Spinal cord (tissue), 9 donors: ENCODE measurements at regions not wholly inside any gene's neighbourhood (a gene's known extent, or its start where the extent isn't known, plus 50 kb on each side); places are given as distances from the start of the nearest gene placed in this dataset.
A peak's percentile ranks its signal among the peaks of the same experiment; 100 is the strongest.

ENCODE experiments used
- DNase-seq, 6 donors: peaks; one replicate each; pipeline versions ENCODE4 v3.0.0 to v3.0.0-alpha.2; 2013 to 2015; ENCODE audit warnings: low spot score in 6 of 6, low read depth in 4 of 6
- H3K27ac ChIP-seq: one replicate; pipeline ENCODE4 v1.5.1; 2013; ENCODE audit warnings: low read depth, low read length, control low read depth
- H3K27me3 ChIP-seq: one replicate; pipeline ENCODE4 v1.6.1; 2013; ENCODE audit warnings: low read length; ENCODE audit not compliant: control insufficient read depth, insufficient read depth
- H3K36me3 ChIP-seq: one replicate; pipeline ENCODE4 v1.6.1; 2013; ENCODE audit warnings: low read length; ENCODE audit not compliant: control insufficient read depth, insufficient read depth
- H3K4me1 ChIP-seq: one replicate; pipeline ENCODE4 v1.6.1; 2013; ENCODE audit warnings: low read length; ENCODE audit not compliant: control insufficient read depth, insufficient read depth
- H3K4me3 ChIP-seq: one replicate; pipeline ENCODE4 v1.5.1; 2013; ENCODE audit warnings: low read depth, low read length, control low read depth
- H3K9me3 ChIP-seq: one replicate; pipeline ENCODE4 v1.6.1; 2013; ENCODE audit warnings: low read length; ENCODE audit not compliant: control insufficient read depth, insufficient read depth
- WGBS: methylation state at CpG from one replicate; pipeline ENCODE4 v1.1.5; 2013; ENCODE audit warnings: missing lambda C conversion rate; ENCODE audit not compliant: insufficient coverage; 5-methylcytosine and 5-hydroxymethylcytosine counted together
- donor health status: healthy.

- Histone ChIP-seq H3K4me3 (no peak overlapping the region), H3K4me1 (no peaks in the 10 kb centered on the region), H3K27ac (no peak overlapping the region), H3K9me3 (no peaks in the 10 kb centered on the region), H3K27me3 (no peaks in the 10 kb centered on the region), H3K36me3 (no peaks in the 10 kb centered on the region)
- WGBS, result 77% methylated on average over 3 of the region's 5 CpGs
- DNase-seq, result peak in 1 of 6 donors; percentile 53
Observed at GRCh38 chr18:45166836-45167551, 448.3 kb upstream of the SLC14A2 start.

- Histone ChIP-seq H3K4me3 (no peak overlapping the region), H3K27me3 (no peaks in the 10 kb centered on the region), H3K4me1 (no peaks in the 10 kb centered on the region), H3K27ac (no peak overlapping the region), H3K36me3 (no peaks in the 10 kb centered on the region), H3K9me3 (no peaks in the 10 kb centered on the region)
- 100% methylated on average over 2 of the region's 6 CpGs for WGBS
- no peak for DNase-seq
Observed at GRCh38 chr18:45167631-45168280, 447.5 kb upstream of the SLC14A2 start.

- H3K4me1 ChIP-seq, result no peaks in the 10 kb centered on the region
- DNase-seq, result no peak
- H3K9me3 ChIP-seq, result no peaks in the 10 kb centered on the region
- 100% methylated on average over 1 of the region's 2 CpGs for WGBS
- no peak overlapping the region for H3K4me3 ChIP-seq
- H3K36me3 ChIP-seq, result no peaks in the 10 kb centered on the region
- no peak overlapping the region for H3K27ac ChIP-seq
- H3K27me3 ChIP-seq, result no peaks in the 10 kb centered on the region
Observed at GRCh38 chr18:45168866-45169600, 446.2 kb upstream of the SLC14A2 start.

- Histone ChIP-seq H3K27me3 (no peaks in the 10 kb centered on the region), H3K9me3 (no peaks in the 10 kb centered on the region), H3K27ac (no peak overlapping the region), H3K4me1 (no peaks in the 10 kb centered on the region), H3K4me3 (no peak overlapping the region), H3K36me3 (no peaks in the 10 kb centered on the region)
- DNase-seq, result no peak
Observed at GRCh38 chr18:45169610-45170009, 445.7 kb upstream of the SLC14A2 start.

GRCh38 chr18:45171679-45172191 is 443.5 kb upstream of the SLC14A2 start:
- no peaks in the 10 kb centered on the region for H3K9me3 ChIP-seq
- no peak overlapping the region for H3K4me3 ChIP-seq
- no peak for DNase-seq
- no peak overlapping the region for H3K27ac ChIP-seq
- H3K4me1 ChIP-seq, result no peaks in the 10 kb centered on the region
- 100% methylated on average over 2 of the region's 4 CpGs for WGBS
- no peaks in the 10 kb centered on the region for H3K36me3 ChIP-seq
- no peaks in the 10 kb centered on the region for H3K27me3 ChIP-seq

- H3K4me1 ChIP-seq, result no peaks in the 10 kb centered on the region
- H3K27me3 ChIP-seq, result no peaks in the 10 kb centered on the region
- H3K36me3 ChIP-seq, result no peaks in the 10 kb centered on the region
- 100% methylated on average over 1 of the region's 2 CpGs for WGBS
- H3K9me3 ChIP-seq, result no peaks in the 10 kb centered on the region
- DNase-seq, result no peak
- H3K4me3 ChIP-seq, result no peak overlapping the region
- H3K27ac ChIP-seq, result no peak overlapping the region
Observed at GRCh38 chr18:45173327-45173726, 441.9 kb upstream of the SLC14A2 start.

- Histone ChIP-seq H3K4me1 (no peaks in the 10 kb centered on the region), H3K9me3 (no peaks in the 10 kb centered on the region), H3K27ac (no peak overlapping the region), H3K27me3 (no peaks in the 10 kb centered on the region), H3K36me3 (no peaks in the 10 kb centered on the region), H3K4me3 (no peak overlapping the region)
- DNase-seq, result peak in 1 of 6 donors; percentile 19
- no CpG with 5 or more reads among the region's 2 CpGs for WGBS
Observed at GRCh38 chr18:45173799-45174519, 441.3 kb upstream of the SLC14A2 start.

GRCh38 chr18:45174629-45175136 is 440.6 kb upstream of the SLC14A2 start:
- Histone ChIP-seq H3K36me3 (no peaks in the 10 kb centered on the region), H3K4me1 (no peaks in the 10 kb centered on the region), H3K27me3 (no peaks in the 10 kb centered on the region), H3K4me3 (no peak overlapping the region), H3K27ac (no peak overlapping the region), H3K9me3 (no peaks in the 10 kb centered on the region)
- no peak for DNase-seq
- WGBS, result 60% methylated on average over 1 of the region's 3 CpGs

- H3K27ac ChIP-seq, result no peak overlapping the region
Observed at GRCh38 chr18:45175511-45175910, 439.8 kb upstream of the SLC14A2 start.

More at GRCh38 chr18:45175511-45175910, 439.8 kb upstream of the SLC14A2 start:
- Histone ChIP-seq H3K4me1 (no peaks in the 10 kb centered on the region), H3K4me3 (no peak overlapping the region), H3K27me3 (no peaks in the 10 kb centered on the region), H3K9me3 (no peaks in the 10 kb centered on the region), H3K36me3 (no peaks in the 10 kb centered on the region)
- 95% methylated on average over 2 of the region's 2 CpGs for WGBS
- DNase-seq, result no peak
